Activated CD8-positive, alpha-beta T cell treated with anti-CD3 and anti-CD28 coated beads for 36 hours (primary cell): ENCODE measurements at regions not wholly inside any gene's neighbourhood (a gene's known extent, or its start where the extent isn't known, plus 50 kb on each side); places are given as distances from the start of the nearest gene placed in this dataset.

ENCODE experiments used
- ATAC-seq: fragments of 200-7000 bp; cut with Tn5 transposase; one replicate; pipeline ENCODE4 v1.10.0; 2021; ENCODE audit warnings: mild to moderate bottlenecking, moderate library complexity
- CTCF ChIA-PET: fragments of 350-600 bp; sonication (Branson Sonifier 250); formaldehyde crosslinking; loops from one replicate; lab custom pipeline; 2021; ENCODE audit warnings: antibody characterized with exemption; lab: Charles Lee
- POLR2A ChIA-PET: fragments of 350-600 bp; sonication (Branson Sonifier 250); formaldehyde crosslinking; loops from one replicate; lab custom pipeline; 2021; ENCODE audit warnings: antibody characterized with exemption; lab: Charles Lee
- DNase-seq: peaks from one replicate; pipeline ENCODE4 v3.0.0-alpha.2; 2020
- H3K27ac Mint-ChIP-seq: one replicate; pipeline ENCODE4 v1.8.0; 2021; ENCODE audit warnings: mild to moderate bottlenecking, mixed read lengths
- H3K27me3 Mint-ChIP-seq: one replicate; pipeline ENCODE4 v1.8.0; 2021; ENCODE audit warnings: mixed read lengths
- H3K36me3 Mint-ChIP-seq: one replicate; pipeline ENCODE4 v1.8.0; 2021; ENCODE audit warnings: low read depth, mixed read lengths
- H3K4me1 Mint-ChIP-seq: one replicate; pipeline ENCODE4 v1.8.0; 2021; ENCODE audit warnings: low read depth, mixed read lengths
- H3K4me3 Mint-ChIP-seq: one replicate; pipeline ENCODE4 v1.8.0; 2021; ENCODE audit warnings: mild to moderate bottlenecking, moderate library complexity, mixed read lengths
- H3K9me3 Mint-ChIP-seq: one replicate; pipeline ENCODE4 v1.8.0; 2021; ENCODE audit warnings: mixed read lengths
- intact Hi-C: fragments of 100-400 bp; cut with micrococcal nuclease; formaldehyde crosslinking; loops from one replicate; pipeline ENCODE4 v1.10.0; 2022
- TF ChIP-seq, protein P1 (sequence below): fragments of 200-600 bp; IDR thresholded peaks from one replicate; pipeline ENCODE4 v1.8.0; 2022; ENCODE audit warnings: antibody characterized with exemption, mild to moderate bottlenecking

DNA sequence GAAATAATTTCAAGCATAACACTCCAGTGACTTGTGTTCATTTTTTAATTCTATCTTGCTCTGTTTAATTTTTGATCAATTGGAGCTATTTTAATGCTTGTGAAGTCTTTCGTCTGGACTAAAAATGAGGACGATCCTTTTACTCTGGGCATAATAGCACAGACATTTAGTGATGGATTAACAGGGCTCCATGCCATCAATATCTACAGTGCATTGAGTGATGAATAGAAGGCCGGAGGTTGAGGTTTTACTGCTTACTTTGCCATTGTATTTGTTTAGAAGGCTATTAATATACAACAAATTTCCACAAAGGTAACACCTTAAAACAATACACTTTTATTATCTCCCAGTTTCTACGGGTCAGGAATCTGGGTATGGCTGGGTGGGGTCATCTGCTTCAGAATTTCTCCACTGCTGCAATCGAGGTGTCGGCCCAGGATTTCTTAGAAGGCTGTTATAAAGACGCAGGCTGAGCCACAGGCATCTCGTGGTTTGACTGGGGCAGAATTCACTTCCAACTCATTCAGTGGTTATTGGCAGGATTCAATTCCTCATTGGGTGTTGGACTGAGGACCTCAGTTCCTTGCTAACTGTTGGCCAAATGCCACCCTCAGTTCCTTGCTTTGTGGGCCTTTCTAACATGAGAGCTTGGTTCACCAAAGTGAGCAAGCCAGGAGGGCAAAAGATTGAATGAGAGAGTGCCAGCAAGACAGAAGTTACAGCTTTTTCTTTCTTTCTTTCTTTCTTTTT lies 265.4 kb upstream of the VLDLR start:
- ATAC-seq: no peak
- POLR2A ChIA-PET: no interaction called here
- Mint-ChIP-seq H3K36me3 (no peaks in the 10 kb centered on the region), H3K27me3 (no peaks in the 10 kb centered on the region), H3K4me3 (no peak overlapping the region), H3K9me3 (no peaks in the 10 kb centered on the region), H3K27ac (no peak overlapping the region), H3K4me1 (no peaks in the 10 kb centered on the region)
- TF ChIP-seq, protein P1, sequence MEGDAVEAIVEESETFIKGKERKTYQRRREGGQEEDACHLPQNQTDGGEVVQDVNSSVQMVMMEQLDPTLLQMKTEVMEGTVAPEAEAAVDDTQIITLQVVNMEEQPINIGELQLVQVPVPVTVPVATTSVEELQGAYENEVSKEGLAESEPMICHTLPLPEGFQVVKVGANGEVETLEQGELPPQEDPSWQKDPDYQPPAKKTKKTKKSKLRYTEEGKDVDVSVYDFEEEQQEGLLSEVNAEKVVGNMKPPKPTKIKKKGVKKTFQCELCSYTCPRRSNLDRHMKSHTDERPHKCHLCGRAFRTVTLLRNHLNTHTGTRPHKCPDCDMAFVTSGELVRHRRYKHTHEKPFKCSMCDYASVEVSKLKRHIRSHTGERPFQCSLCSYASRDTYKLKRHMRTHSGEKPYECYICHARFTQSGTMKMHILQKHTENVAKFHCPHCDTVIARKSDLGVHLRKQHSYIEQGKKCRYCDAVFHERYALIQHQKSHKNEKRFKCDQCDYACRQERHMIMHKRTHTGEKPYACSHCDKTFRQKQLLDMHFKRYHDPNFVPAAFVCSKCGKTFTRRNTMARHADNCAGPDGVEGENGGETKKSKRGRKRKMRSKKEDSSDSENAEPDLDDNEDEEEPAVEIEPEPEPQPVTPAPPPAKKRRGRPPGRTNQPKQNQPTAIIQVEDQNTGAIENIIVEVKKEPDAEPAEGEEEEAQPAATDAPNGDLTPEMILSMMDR: no peak
- DNase-seq: no peak
- CTCF ChIA-PET: no interaction called here
- intact Hi-C loops: no loop called here

DNA sequence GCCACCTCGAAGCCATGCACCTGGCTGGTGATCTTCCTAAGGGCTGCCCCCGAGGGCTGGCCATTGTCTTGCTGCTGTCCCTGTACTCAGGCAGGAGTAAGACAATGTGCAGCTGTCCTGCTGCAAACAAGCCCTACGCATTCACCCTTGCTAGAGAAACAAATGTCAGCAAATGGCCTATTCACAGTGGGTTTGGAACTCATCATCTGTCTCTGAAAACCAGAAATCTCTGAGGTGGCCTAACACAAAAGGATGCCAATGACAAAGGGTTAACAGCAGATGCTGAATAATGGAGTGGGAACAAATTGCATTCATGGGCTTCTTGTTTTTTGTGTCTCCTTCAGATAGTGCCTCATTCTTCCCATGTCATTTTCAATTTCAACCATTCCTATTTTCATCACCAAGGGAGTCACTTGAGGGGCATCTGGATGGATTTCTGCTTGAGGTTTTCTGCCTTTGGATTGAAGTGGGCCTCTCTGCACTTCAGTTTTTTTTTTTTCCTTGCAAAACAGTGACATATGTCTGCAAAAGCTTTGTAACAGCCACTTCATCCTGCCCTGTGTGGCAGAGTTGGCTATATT lies 261.6 kb upstream of the VLDLR start:
- intact Hi-C loops: no loop called here
- Mint-ChIP-seq H3K9me3 (no peaks in the 10 kb centered on the region), H3K27me3 (peaks cover 5% of the 10 kb centered on the region), H3K4me1 (no peaks in the 10 kb centered on the region), H3K36me3 (no peaks in the 10 kb centered on the region), H3K4me3 (no peak overlapping the region), H3K27ac (no peak overlapping the region)
- ATAC-seq (no peak), DNase-seq (no peak)
- TF ChIP-seq, protein P1: no peak
- POLR2A ChIA-PET: no interaction called here
- CTCF ChIA-PET: no interaction called here

DNA sequence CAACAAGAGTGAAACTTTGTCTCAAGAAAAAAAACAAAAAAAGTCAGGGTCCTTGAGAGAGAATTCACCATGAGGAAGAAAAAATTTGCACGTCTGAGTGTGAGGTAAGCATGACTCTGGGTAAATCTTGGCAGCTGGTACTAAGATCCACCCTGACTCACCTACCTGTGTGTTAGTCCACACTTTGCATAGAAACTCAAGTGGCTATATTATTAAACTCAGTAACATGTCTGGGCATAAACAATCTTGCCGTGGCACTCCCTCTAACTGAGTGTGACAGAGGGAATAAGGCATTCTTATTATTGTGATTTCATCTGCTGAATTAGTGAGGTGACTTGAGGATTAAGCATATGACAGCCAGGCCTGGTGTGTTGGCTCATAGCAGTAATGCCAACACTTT lies 259.4 kb upstream of the VLDLR start:
- Mint-ChIP-seq H3K27me3 (peaks cover 5% of the 10 kb centered on the region), H3K4me1 (no peaks in the 10 kb centered on the region), H3K9me3 (no peaks in the 10 kb centered on the region), H3K4me3 (no peak overlapping the region), H3K36me3 (no peaks in the 10 kb centered on the region), H3K27ac (no peak overlapping the region)
- no peak for DNase-seq
- intact Hi-C loops: no loop called here
- POLR2A ChIA-PET: no interaction called here
- TF ChIP-seq, protein P1: no peak
- CTCF ChIA-PET: interaction anchor here (0.7 kb wide), 1 partner anchor 239 kb away, joined by 3 read pairs; no protein-coding TSS in a partner anchor
- ATAC-seq: no peak

DNA sequence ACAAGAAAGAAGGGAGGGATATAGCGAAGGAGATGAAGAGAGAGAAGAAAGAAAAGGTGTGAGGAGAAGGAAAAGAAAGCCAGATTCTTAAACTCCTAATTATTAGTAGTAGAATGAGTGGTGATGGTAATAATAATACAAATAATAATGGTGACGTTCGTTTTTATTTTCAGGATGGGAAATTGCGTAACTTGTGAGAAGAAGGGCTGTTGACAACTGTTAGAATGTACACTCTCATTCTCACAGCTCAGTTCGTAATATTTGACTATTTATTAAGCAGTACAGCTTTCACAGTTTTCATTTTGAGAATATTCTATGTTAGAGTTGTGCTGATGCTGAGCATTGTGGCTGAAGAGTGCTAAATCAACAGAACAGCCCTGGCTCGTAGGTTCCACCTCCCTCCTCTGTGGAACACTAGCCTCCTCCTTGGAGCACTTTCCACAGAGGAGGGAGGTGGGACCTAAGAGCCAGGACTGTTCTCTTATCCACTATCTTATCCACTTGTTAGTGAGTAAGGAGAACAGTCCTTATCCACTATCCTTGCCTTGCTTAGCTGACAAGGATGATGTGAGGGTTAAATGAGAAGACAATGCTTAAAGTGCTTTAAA lies 258.3 kb upstream of the VLDLR start:
- ChIA-PET CTCF (no interaction called here), POLR2A (no interaction called here)
- no peak for ATAC-seq
- TF ChIP-seq, protein P1: no peak
- no peak for DNase-seq
- intact Hi-C loops: no loop called here
- Mint-ChIP-seq H3K27ac (no peak overlapping the region), H3K36me3 (no peaks in the 10 kb centered on the region), H3K27me3 (peaks cover 5% of the 10 kb centered on the region), H3K9me3 (no peaks in the 10 kb centered on the region), H3K4me1 (no peaks in the 10 kb centered on the region), H3K4me3 (no peak overlapping the region)

DNA sequence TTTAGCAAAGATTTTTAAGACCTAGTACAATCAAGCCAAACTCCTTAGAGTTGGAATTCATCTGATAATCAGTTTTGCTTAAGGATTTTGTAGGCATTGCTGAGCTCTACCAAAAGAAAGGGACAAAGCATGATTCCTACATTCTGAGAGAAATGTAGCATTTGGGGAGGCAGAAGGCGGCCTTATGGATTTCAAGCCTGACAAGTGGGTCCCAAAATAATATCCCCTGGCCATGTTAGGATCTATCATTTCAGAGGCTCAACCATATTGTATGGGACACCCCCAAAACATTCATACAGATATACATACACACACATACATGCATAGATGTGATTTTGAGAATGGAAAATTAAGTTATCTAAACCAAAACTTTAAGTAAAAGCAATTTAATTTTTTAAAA lies 257.8 kb upstream of the VLDLR start:
- Mint-ChIP-seq H3K4me1 (no peaks in the 10 kb centered on the region), H3K27ac (no peak overlapping the region), H3K27me3 (peaks cover 5% of the 10 kb centered on the region), H3K4me3 (no peak overlapping the region), H3K9me3 (no peaks in the 10 kb centered on the region), H3K36me3 (no peaks in the 10 kb centered on the region)
- DNase-seq (no peak), ATAC-seq (no peak)
- ChIA-PET CTCF (no interaction called here), POLR2A (no interaction called here)
- TF ChIP-seq, protein P1: no peak
- intact Hi-C loops: no loop called here
